ENCODE measurements at regions not wholly inside any gene's neighbourhood (a gene's known extent, or its start where the extent isn't known, plus 50 kb on each side); places are given as distances from the start of the nearest gene placed in this dataset.

GRCh38 chr15:66907826-66908743 is 157.3 kb upstream of the SMAD3 start:
- peak overlapping the region; percentile 46 for H3K4me2 ChIP-seq (ENCODE audit: low read depth, low read length)
- no peaks in the 10 kb centered on the region for H4K20me1 ChIP-seq (ENCODE audit: insufficient read depth, low read length)
- no peak overlapping the region for H3K4me3 ChIP-seq (ENCODE audit: low read length)
- no peaks in the 10 kb centered on the region for H3K36me3 ChIP-seq (replicated peaks; ENCODE audit: insufficient read depth, low read length)
- H3K9me3 ChIP-seq (replicated peaks; ENCODE audit: insufficient read depth, low read length) = no peaks in the 10 kb centered on the region
- peak overlapping the region; percentile 15; the same call in 1 of the 2 replicates for H3K27ac ChIP-seq (ENCODE audit: low read length)
- no peaks in the 10 kb centered on the region for H3K27me3 ChIP-seq (replicated peaks; ENCODE audit: insufficient read depth, low read length)
- H3K9me2 ChIP-seq (replicated peaks; ENCODE audit: insufficient read depth, low read length) = no peaks in the 10 kb centered on the region
- H3K9ac ChIP-seq (ENCODE audit: low read length) = no peak overlapping the region
- H3K4me1 ChIP-seq (ENCODE audit: low read length) = peaks cover 9% of the 10 kb centered on the region
- H3K79me2 ChIP-seq (ENCODE audit: low read length) = no peaks in the 10 kb centered on the region
- H2AFZ ChIP-seq (ENCODE audit: low read length) = peak overlapping the region; percentile 67
- TF ChIP-seq CTCF (IDR thresholded peaks at IDR 0.05; ENCODE audit: low read length) = no peak
- DNase-seq = peak; percentile 20
- H3F3A ChIP-seq (ENCODE audit: insufficient read depth, low read length) = 0 out of 2 replicates have a peak, but pooled peaks cover 4% of the 10 kb centered on the region

GRCh38 chr15:66908744-66909095 is 156.7 kb upstream of the SMAD3 start:
- H3K9me2 ChIP-seq (replicated peaks; ENCODE audit: insufficient read depth, low read length) = no peaks in the 10 kb centered on the region
- H3K9ac ChIP-seq (ENCODE audit: low read length) = no peak overlapping the region
- 0 out of 2 replicates have a peak, but pooled peaks cover 4% of the 10 kb centered on the region for H3F3A ChIP-seq (ENCODE audit: insufficient read depth, low read length)
- peak overlapping the region; percentile 15; the same call in 1 of the 2 replicates for H3K27ac ChIP-seq (ENCODE audit: low read length)
- H3K36me3 ChIP-seq (replicated peaks; ENCODE audit: insufficient read depth, low read length) = no peaks in the 10 kb centered on the region
- H2AFZ ChIP-seq (ENCODE audit: low read length) = peak overlapping the region; percentile 67
- peaks cover 9% of the 10 kb centered on the region for H3K4me1 ChIP-seq (ENCODE audit: low read length)
- H4K20me1 ChIP-seq (ENCODE audit: insufficient read depth, low read length) = no peaks in the 10 kb centered on the region
- no peak for DNase-seq
- H3K4me2 ChIP-seq (ENCODE audit: low read depth, low read length) = peak overlapping the region; percentile 46; the same call in 1 of the 2 replicates
- H3K79me2 ChIP-seq (ENCODE audit: low read length) = no peaks in the 10 kb centered on the region
- no peak overlapping the region for H3K4me3 ChIP-seq (ENCODE audit: low read length)
- no peaks in the 10 kb centered on the region for H3K27me3 ChIP-seq (replicated peaks; ENCODE audit: insufficient read depth, low read length)
- H3K9me3 ChIP-seq (replicated peaks; ENCODE audit: insufficient read depth, low read length) = no peaks in the 10 kb centered on the region
- no peak for TF ChIP-seq EZH2phosphoT487 (IDR thresholded peaks at IDR 0.05; ENCODE audit: low read length)
- TF ChIP-seq CTCF (IDR thresholded peaks at IDR 0.05; ENCODE audit: low read length) = no peak
- no peak for TF ChIP-seq EZH2 (optimal IDR thresholded peaks at IDR 0.05; ENCODE audit: low read depth, low read length)

- no peaks in the 10 kb centered on the region for H3K79me2 ChIP-seq (ENCODE audit: low read length)
- TF ChIP-seq EZH2 (optimal IDR thresholded peaks at IDR 0.05; ENCODE audit: low read depth, low read length) (no peak), EZH2phosphoT487 (IDR thresholded peaks at IDR 0.05; ENCODE audit: low read length) (no peak), CTCF (IDR thresholded peaks at IDR 0.05; ENCODE audit: low read length) (no peak)
- H3K9me3 ChIP-seq (replicated peaks; ENCODE audit: insufficient read depth, low read length) = no peaks in the 10 kb centered on the region
- H2AFZ ChIP-seq (ENCODE audit: low read length) = no peak overlapping the region
- H3K9ac ChIP-seq (ENCODE audit: low read length) = no peak overlapping the region
- no peaks in the 10 kb centered on the region for H3K36me3 ChIP-seq (replicated peaks; ENCODE audit: insufficient read depth, low read length)
- no peak overlapping the region for H3K4me2 ChIP-seq (ENCODE audit: low read depth, low read length)
- H3K27ac ChIP-seq (ENCODE audit: low read length) = no peak overlapping the region
- H3F3A ChIP-seq (ENCODE audit: insufficient read depth, low read length) = 0 out of 2 replicates have a peak, but pooled peaks cover 4% of the 10 kb centered on the region
- no peak for DNase-seq
- H3K4me1 ChIP-seq (ENCODE audit: low read length) = peaks cover 9% of the 10 kb centered on the region
- no peaks in the 10 kb centered on the region for H3K9me2 ChIP-seq (replicated peaks; ENCODE audit: insufficient read depth, low read length)
- H3K4me3 ChIP-seq (ENCODE audit: low read length) = no peak overlapping the region
- no peaks in the 10 kb centered on the region for H3K27me3 ChIP-seq (replicated peaks; ENCODE audit: insufficient read depth, low read length)
- no peaks in the 10 kb centered on the region for H4K20me1 ChIP-seq (ENCODE audit: insufficient read depth, low read length)
These were observed 156.0 kb upstream of the SMAD3 start for GRCh38 chr15:66909381-66909890.

Data from MM.1S (cell line).